Smooth muscle cell of the brain vasculature (primary cell): ENCODE measurements at regions not wholly inside any gene's neighbourhood (a gene's known extent, or its start where the extent isn't known, plus 50 kb on each side); places are given as distances from the start of the nearest gene placed in this dataset.
"Not testable (repeated sequence)": the region's sequence is repeated elsewhere in the genome, so short reads cannot be mapped to it uniquely, and the experiment has no call there.

Experiments
- DNase-seq: peaks from one replicate; pipeline ENCODE4 v3.0.0-alpha.2; 2012; ENCODE audit warnings: low read depth, low spot score

GRCh38 chr3:30518181-30518864, 88.1 kb upstream of the TGFBR2 start:
- peak; percentile 88 for DNase-seq

GRCh38 chr3:30518872-30519271, 87.5 kb upstream of the TGFBR2 start:
- DNase-seq = no peak

GRCh38 chr3:30520699-30521098, 85.7 kb upstream of the TGFBR2 start:
- no peak for DNase-seq

- DNase-seq = no peak
Observed at GRCh38 chr3:30521156-30521715, 85.2 kb upstream of the TGFBR2 start.

- no peak for DNase-seq
Observed at GRCh38 chr3:30522476-30522875, 83.9 kb upstream of the TGFBR2 start.

- no peak for DNase-seq
Observed at GRCh38 chr3:30523366-30523765, 83.0 kb upstream of the TGFBR2 start.

- no peak for DNase-seq
Observed at GRCh38 chr3:30524357-30525040, 81.9 kb upstream of the TGFBR2 start.

- no peak for DNase-seq
Observed at GRCh38 chr3:30526031-30526430, 80.4 kb upstream of the TGFBR2 start.

GRCh38 chr3:30527186-30527585, 79.2 kb upstream of the TGFBR2 start:
- no peak for DNase-seq

GRCh38 chr3:30527720-30528119, 78.7 kb upstream of the TGFBR2 start:
- no peak for DNase-seq

- no peak for DNase-seq
Observed at GRCh38 chr3:30530084-30530483, 76.3 kb upstream of the TGFBR2 start.

GRCh38 chr3:30531017-30531570, 75.3 kb upstream of the TGFBR2 start:
- DNase-seq = no peak

- DNase-seq = no peak
Observed at GRCh38 chr3:30535525-30535924, 70.9 kb upstream of the TGFBR2 start.

GRCh38 chr3:30538791-30539190, 67.6 kb upstream of the TGFBR2 start:
- no peak for DNase-seq

GRCh38 chr3:30539206-30539605, 67.2 kb upstream of the TGFBR2 start:
- no peak for DNase-seq

GRCh38 chr3:30539772-30540171, 66.6 kb upstream of the TGFBR2 start:
- DNase-seq = no peak

- DNase-seq = not testable (repeated sequence)
Observed at GRCh38 chr3:30541156-30541555, 65.2 kb upstream of the TGFBR2 start.

- no peak for DNase-seq
Observed at GRCh38 chr3:30542897-30543296, 63.5 kb upstream of the TGFBR2 start.

- peak; percentile 15 for DNase-seq
Observed at GRCh38 chr3:30544812-30545211, 61.6 kb upstream of the TGFBR2 start.

GRCh38 chr3:30546934-30547333, 59.5 kb upstream of the TGFBR2 start:
- DNase-seq = no peak

- no peak for DNase-seq
Observed at GRCh38 chr3:30547716-30548115, 58.7 kb upstream of the TGFBR2 start.

- DNase-seq = no peak
Observed at GRCh38 chr3:30548600-30548999, 57.8 kb upstream of the TGFBR2 start.

GRCh38 chr3:30549600-30549999, 56.8 kb upstream of the TGFBR2 start:
- no peak for DNase-seq
